ENCODE measurements at regions not wholly inside any gene's neighbourhood (a gene's known extent, or its start where the extent isn't known, plus 50 kb on each side); places are given as distances from the start of the nearest gene placed in this dataset.

- peak; percentile 62 for DNase-seq
Observed at GRCh38 chr20:11553603-11554002, 364.1 kb upstream of the BTBD3 start.

GRCh38 chr20:11555510-11555909 lies 362.2 kb upstream of the BTBD3 start:
- DNase-seq, result no peak

- DNase-seq, result no peak
Observed at GRCh38 chr20:11556410-11556809, 361.3 kb upstream of the BTBD3 start.

- DNase-seq, result no peak
Observed at GRCh38 chr20:11564491-11564890, 353.2 kb upstream of the BTBD3 start.

GRCh38 chr20:11569163-11569562 lies 348.5 kb upstream of the BTBD3 start:
- peak; percentile 24 for DNase-seq

GRCh38 chr20:11573507-11573906 lies 344.2 kb upstream of the BTBD3 start:
- DNase-seq, result no peak

- no peak for DNase-seq
Observed at GRCh38 chr20:11581271-11581670, 336.4 kb upstream of the BTBD3 start.

GRCh38 chr20:11582060-11582459 lies 335.6 kb upstream of the BTBD3 start:
- DNase-seq, result no peak

- DNase-seq, result peak; percentile 76
Observed at GRCh38 chr20:11585752-11586352, 331.8 kb upstream of the BTBD3 start.

- DNase-seq, result no peak
Observed at GRCh38 chr20:11588875-11589274, 328.8 kb upstream of the BTBD3 start.

GRCh38 chr20:11591965-11592364 lies 325.7 kb upstream of the BTBD3 start:
- no peak for DNase-seq

GRCh38 chr20:11604339-11604738 lies 313.4 kb upstream of the BTBD3 start:
- DNase-seq, result no peak

- DNase-seq, result no peak
Observed at GRCh38 chr20:11607047-11607446, 310.6 kb upstream of the BTBD3 start.

- DNase-seq, result no peak
Observed at GRCh38 chr20:11608736-11609135, 309.0 kb upstream of the BTBD3 start.

- no peak for DNase-seq
Observed at GRCh38 chr20:11624704-11625103, 293.0 kb upstream of the BTBD3 start.

GRCh38 chr20:11626551-11626950 lies 291.1 kb upstream of the BTBD3 start:
- no peak for DNase-seq

GRCh38 chr20:11642866-11643265 lies 274.8 kb upstream of the BTBD3 start:
- no peak for DNase-seq

- no peak for DNase-seq
Observed at GRCh38 chr20:11646359-11646758, 271.3 kb upstream of the BTBD3 start.

GRCh38 chr20:11650566-11650965 lies 267.1 kb upstream of the BTBD3 start:
- DNase-seq, result no peak

- DNase-seq, result no peak
Observed at GRCh38 chr20:11651138-11651537, 266.6 kb upstream of the BTBD3 start.

GRCh38 chr20:11651647-11652046 lies 266.0 kb upstream of the BTBD3 start:
- no peak for DNase-seq

- no peak for DNase-seq
Observed at GRCh38 chr20:11652128-11652527, 265.6 kb upstream of the BTBD3 start.

GRCh38 chr20:11654766-11655165 lies 262.9 kb upstream of the BTBD3 start:
- no peak for DNase-seq

GRCh38 chr20:11660673-11661072 lies 257.0 kb upstream of the BTBD3 start:
- no peak for DNase-seq

- DNase-seq, result peak; percentile 41
Observed at GRCh38 chr20:11671015-11671511, 246.6 kb upstream of the BTBD3 start.

Data from NCI-H748 treated with DMSO at 0.1 percent for 48 hours (cell line).